GM23338 (cell line): ENCODE measurements at regions not wholly inside any gene's neighbourhood (a gene's known extent, or its start where the extent isn't known, plus 50 kb on each side); places are given as distances from the start of the nearest gene placed in this dataset.

ENCODE experiments used
- ATAC-seq: fragments of 200-7000 bp; cut with Tn5 transposase; 3 replicates; pipeline ENCODE4 v1.9.1; 2020
- DNase-seq: peaks from one replicate; pipeline ENCODE4 v3.0.0-alpha.2; 2015; ENCODE audit warnings: low spot score
- H2AFZ ChIP-seq: fragments of 200-600 bp; sonication (generic); 2 replicates; pipeline ENCODE4 v1.8.0; 2016; ENCODE audit warnings: antibody characterized with exemption, mild to moderate bottlenecking, moderate library complexity
- H3F3A ChIP-seq: fragments of 200-600 bp; sonication (generic); replicated peaks from 2 replicates; pipeline ENCODE4 v1.8.0; 2017; ENCODE audit warnings: antibody characterized with exemption, mixed run types, low read depth
- H3K27ac ChIP-seq: fragments of 200-600 bp; sonication (generic); 2 replicates; pipeline ENCODE4 v1.6.1; 2016; ENCODE audit warnings: low read depth
- H3K27me3 ChIP-seq: fragments of 200-600 bp; sonication (generic); 2 replicates; pipeline ENCODE4 v1.8.0; 2016; ENCODE audit warnings: mild to moderate bottlenecking, mixed run types, moderate library complexity; ENCODE audit not compliant: insufficient read depth
- H3K36me3 ChIP-seq: fragments of 200-600 bp; sonication (generic); 2 replicates; pipeline ENCODE4 v1.8.0; 2016; ENCODE audit warnings: mild to moderate bottlenecking; ENCODE audit not compliant: insufficient read depth
- H3K4me1 ChIP-seq: fragments of 200-600 bp; sonication (generic); 2 replicates; pipeline ENCODE4 v1.8.0; 2016; ENCODE audit warnings: mild to moderate bottlenecking, moderate library complexity; ENCODE audit not compliant: insufficient read depth
- H3K4me2 ChIP-seq: fragments of 200-600 bp; sonication (generic); 2 replicates; pipeline ENCODE4 v1.7.1; 2017; ENCODE audit warnings: mixed run types
- H3K4me3 ChIP-seq: fragments of 200-600 bp; sonication (generic); 2 replicates; pipeline ENCODE4 v1.6.1; 2016; ENCODE audit warnings: mixed run types
- H3K79me2 ChIP-seq: fragments of 200-600 bp; sonication (generic); replicated peaks from 2 replicates; pipeline ENCODE4 v1.8.0; 2017; ENCODE audit warnings: mild to moderate bottlenecking; ENCODE audit not compliant: insufficient read depth
- H3K9me2 ChIP-seq: fragments of 200-600 bp; sonication (generic); 2 replicates; pipeline ENCODE4 v1.8.0; 2017; ENCODE audit not compliant: insufficient read depth
- H4K20me1 ChIP-seq: fragments of 200-600 bp; sonication (generic); replicated peaks from 2 replicates; pipeline ENCODE4 v1.8.0; 2017; ENCODE audit warnings: mild to moderate bottlenecking; ENCODE audit not compliant: insufficient read depth
- H3K27ac Mint-ChIP-seq: 2 replicates; pipeline ENCODE4 v1.8.0; 2020; ENCODE audit warnings: inconsistent platforms, mild to moderate bottlenecking, moderate library complexity, mixed read lengths
- H3K27me3 Mint-ChIP-seq: 3 replicates; pipeline ENCODE4 v1.8.0; 2022; ENCODE audit warnings: low read depth, mild to moderate bottlenecking, moderate library complexity, mixed read lengths, inconsistent platforms; ENCODE audit not compliant: insufficient read depth, poor library complexity
- H3K36me3 Mint-ChIP-seq: 3 replicates; pipeline ENCODE4 v1.8.0; 2021; ENCODE audit warnings: low read depth, mild to moderate bottlenecking, inconsistent platforms, moderate library complexity, mixed read lengths
- H3K4me1 Mint-ChIP-seq: 3 replicates; pipeline ENCODE4 v1.8.0; 2020; ENCODE audit warnings: mild to moderate bottlenecking, inconsistent platforms, mixed read lengths
- H3K4me3 Mint-ChIP-seq: 3 replicates; pipeline ENCODE4 v1.8.0; 2021; ENCODE audit warnings: moderate library complexity, mild to moderate bottlenecking, inconsistent platforms, mixed read lengths
- H3K9me3 Mint-ChIP-seq: 3 replicates; pipeline ENCODE4 v1.8.0; 2020; ENCODE audit warnings: moderate library complexity, mild to moderate bottlenecking, inconsistent platforms, mixed read lengths
- CREB1 ChIP-seq: fragments of 250-450 bp; sonication (Bioruptor Pico); IDR thresholded peaks from 2 replicates; pipeline ENCODE4 v1.5.0; 2020; ENCODE audit warnings: low read depth, mild to moderate bottlenecking, moderate library complexity
- EZH2 ChIP-seq: fragments of 200-600 bp; sonication (generic); IDR thresholded peaks from one replicate; pipeline ENCODE4 v1.8.0; 2017; ENCODE audit warnings: antibody characterized with exemption, mild to moderate bottlenecking, low read depth; ENCODE audit not compliant: unreplicated experiment
- JUNB ChIP-seq: IDR thresholded peaks from one replicate; pipeline ENCODE4 v1.6.1; 2016; ENCODE audit warnings: antibody characterized with exemption; ENCODE audit not compliant: unreplicated experiment
- NANOG ChIP-seq: IDR thresholded peaks from 2 replicates; pipeline ENCODE4 v1.6.1; 2016; ENCODE audit warnings: antibody characterized with exemption, borderline replicate concordance
- STAT1 ChIP-seq: IDR thresholded peaks from one replicate; pipeline ENCODE4 v1.6.1; 2016; ENCODE audit warnings: antibody characterized with exemption; ENCODE audit not compliant: unreplicated experiment
- ZNF114 ChIP-seq: fragments of 250-450 bp; sonication (Bioruptor Pico); IDR thresholded peaks from 2 replicates; pipeline ENCODE4 v1.5.0; 2020; ENCODE audit warnings: mild to moderate bottlenecking, moderate library complexity
- ZNF331 ChIP-seq: fragments of 250-450 bp; sonication (Bioruptor Pico); IDR thresholded peaks from 2 replicates; pipeline ENCODE4 v1.5.0; 2020; ENCODE audit warnings: low read depth, mild to moderate bottlenecking, moderate library complexity
- ZNF462 ChIP-seq: fragments of 250-450 bp; sonication (Bioruptor Pico); IDR thresholded peaks from 2 replicates; pipeline ENCODE4 v1.5.0; 2020; ENCODE audit warnings: mild to moderate bottlenecking, moderate library complexity
- TF ChIP-seq, protein P1 (sequence below), 2 experiments: fragments of 200-600 bp in 1 of 2; sonication (generic) in 1 of 2; conservative IDR thresholded peaks; 2 replicates each; pipeline versions ENCODE4 v1.5.1 to v1.6.1; 2016 to 2017; ENCODE audit warnings: antibody characterized with exemption in 2 of 2, low read depth in 2 of 2, mild to moderate bottlenecking in 2 of 2, moderate library complexity in 1 of 2
- TF ChIP-seq, protein P2 (sequence below): IDR thresholded peaks from 2 replicates; pipeline ENCODE4 v1.6.1; 2016; ENCODE audit warnings: antibody characterized with exemption

DNA sequence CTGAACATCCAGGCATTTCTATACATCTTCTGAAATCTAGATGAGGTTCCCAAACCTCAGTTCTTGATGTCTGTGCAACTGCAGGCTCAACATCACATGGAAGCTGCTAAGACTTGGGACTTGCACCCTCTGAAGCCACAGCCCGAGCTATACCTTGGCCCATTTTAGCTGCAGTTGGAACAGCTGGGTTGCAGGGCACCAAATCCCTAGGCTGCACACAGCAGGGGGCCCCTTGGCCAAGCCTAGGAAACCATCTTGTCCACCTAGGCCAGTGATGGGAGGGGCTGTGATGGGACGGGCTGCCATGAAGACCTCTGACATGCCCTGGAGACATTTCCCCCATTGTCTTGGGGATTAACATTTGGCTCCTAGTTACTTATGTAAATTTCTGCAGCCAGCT lies 415.8 kb upstream of the SUCLG2 start (continued):
- TF ChIP-seq ZNF462: no peak
- TF ChIP-seq STAT1: no peak
- TF ChIP-seq CREB1 (CRISPR knock-in tag): no peak
- TF ChIP-seq, protein P1, sequence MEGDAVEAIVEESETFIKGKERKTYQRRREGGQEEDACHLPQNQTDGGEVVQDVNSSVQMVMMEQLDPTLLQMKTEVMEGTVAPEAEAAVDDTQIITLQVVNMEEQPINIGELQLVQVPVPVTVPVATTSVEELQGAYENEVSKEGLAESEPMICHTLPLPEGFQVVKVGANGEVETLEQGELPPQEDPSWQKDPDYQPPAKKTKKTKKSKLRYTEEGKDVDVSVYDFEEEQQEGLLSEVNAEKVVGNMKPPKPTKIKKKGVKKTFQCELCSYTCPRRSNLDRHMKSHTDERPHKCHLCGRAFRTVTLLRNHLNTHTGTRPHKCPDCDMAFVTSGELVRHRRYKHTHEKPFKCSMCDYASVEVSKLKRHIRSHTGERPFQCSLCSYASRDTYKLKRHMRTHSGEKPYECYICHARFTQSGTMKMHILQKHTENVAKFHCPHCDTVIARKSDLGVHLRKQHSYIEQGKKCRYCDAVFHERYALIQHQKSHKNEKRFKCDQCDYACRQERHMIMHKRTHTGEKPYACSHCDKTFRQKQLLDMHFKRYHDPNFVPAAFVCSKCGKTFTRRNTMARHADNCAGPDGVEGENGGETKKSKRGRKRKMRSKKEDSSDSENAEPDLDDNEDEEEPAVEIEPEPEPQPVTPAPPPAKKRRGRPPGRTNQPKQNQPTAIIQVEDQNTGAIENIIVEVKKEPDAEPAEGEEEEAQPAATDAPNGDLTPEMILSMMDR (conservative IDR thresholded peaks at IDR 0.05; ENCODE audit: low read depth in 2 of 2): no peak
- TF ChIP-seq ZNF331 (CRISPR knock-in tag): no peak
- TF ChIP-seq NANOG: no peak
- no peak for TF ChIP-seq JUNB
- TF ChIP-seq EZH2: no peak

DNA sequence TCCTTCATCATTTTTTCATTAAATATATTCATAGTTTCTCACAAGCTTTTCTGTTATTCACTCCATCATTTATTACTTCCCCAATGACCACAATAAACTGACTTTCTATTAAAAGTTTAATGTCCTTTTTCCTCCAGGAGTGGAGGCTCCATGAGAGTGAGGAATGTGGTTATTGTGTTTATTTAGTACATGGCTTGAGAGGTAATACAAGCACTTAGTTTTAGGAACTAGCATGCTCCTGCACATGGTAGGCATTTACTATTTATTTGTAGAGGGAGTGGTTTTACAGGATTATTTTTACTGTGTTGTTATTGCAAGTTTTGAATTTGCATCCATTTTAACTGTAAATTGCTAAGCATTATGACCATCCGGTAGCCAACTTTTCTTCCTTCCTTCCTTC lies 412.9 kb upstream of the SUCLG2 start:
- no peak for ATAC-seq
- no peak for TF ChIP-seq ZNF114 (CRISPR knock-in tag)
- TF ChIP-seq, protein P2, sequence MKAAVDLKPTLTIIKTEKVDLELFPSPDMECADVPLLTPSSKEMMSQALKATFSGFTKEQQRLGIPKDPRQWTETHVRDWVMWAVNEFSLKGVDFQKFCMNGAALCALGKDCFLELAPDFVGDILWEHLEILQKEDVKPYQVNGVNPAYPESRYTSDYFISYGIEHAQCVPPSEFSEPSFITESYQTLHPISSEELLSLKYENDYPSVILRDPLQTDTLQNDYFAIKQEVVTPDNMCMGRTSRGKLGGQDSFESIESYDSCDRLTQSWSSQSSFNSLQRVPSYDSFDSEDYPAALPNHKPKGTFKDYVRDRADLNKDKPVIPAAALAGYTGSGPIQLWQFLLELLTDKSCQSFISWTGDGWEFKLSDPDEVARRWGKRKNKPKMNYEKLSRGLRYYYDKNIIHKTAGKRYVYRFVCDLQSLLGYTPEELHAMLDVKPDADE: no peak

More for the DNA sequence above, 412.9 kb upstream of the SUCLG2 start:
- Mint-ChIP-seq H3K9me3 (peaks cover 24% of the 10 kb centered on the region), H3K4me1 (no peaks in the 10 kb centered on the region), H3K27ac (no peak overlapping the region), H3K4me3 (no peak overlapping the region), H3K27me3 (peaks cover 3% of the 10 kb centered on the region), H3K36me3 (peaks cover 14% of the 10 kb centered on the region)
- Histone ChIP-seq H3K27ac (no peak overlapping the region), H3K9me2 (0 out of 2 replicates have a peak, but pooled peaks cover 3% of the 10 kb centered on the region), H2AFZ (no peak overlapping the region), H3K4me3 (no peak overlapping the region), H3K4me1 (no peaks in the 10 kb centered on the region), H3K79me2 (no peaks in the 10 kb centered on the region), H3F3A (no peaks in the 10 kb centered on the region), H3K36me3 (no peaks in the 10 kb centered on the region), H3K27me3 (no peaks in the 10 kb centered on the region), H3K4me2 (no peak overlapping the region), H4K20me1 (no peaks in the 10 kb centered on the region)
- DNase-seq: no peak
